B cell (primary cell): ENCODE measurements at regions not wholly inside any gene's neighbourhood (a gene's known extent, or its start where the extent isn't known, plus 50 kb on each side); places are given as distances from the start of the nearest gene placed in this dataset.

Experiments used
- ATAC-seq: fragments of 200-7000 bp; cut with Tn5 transposase; one replicate; pipeline ENCODE4 v1.10.0; 2021; ENCODE audit warnings: low read depth, mild to moderate bottlenecking, moderate number of reproducible peaks, moderate library complexity
- CTCF ChIA-PET: fragments of 350-600 bp; sonication (Branson Sonifier 250); formaldehyde crosslinking; loops from one replicate; lab custom pipeline; 2021; ENCODE audit warnings: antibody characterized with exemption, inconsistent platforms; lab: Charles Lee
- POLR2A ChIA-PET: fragments of 350-600 bp; sonication (Branson Sonifier 250); formaldehyde crosslinking; loops from one replicate; lab custom pipeline; 2021; ENCODE audit warnings: antibody characterized with exemption; lab: Charles Lee
- DNase-seq: peaks from one replicate; pipeline ENCODE4 v3.0.0; 2013
- H2AFZ ChIP-seq: 2 replicates; pipeline ENCODE4 v1.6.1; 2012; ENCODE audit warnings: mild to moderate bottlenecking, low read depth, low read length; ENCODE audit not compliant: insufficient read depth, poor library complexity, severe bottlenecking
- H3K27ac ChIP-seq, 2 donors: 1 replicate in 1 of 2; 2 replicates in 1 of 2; pipeline ENCODE4 v1.5.1; 2012 to 2013; ENCODE audit warnings: low read length in 2 of 2, mild to moderate bottlenecking in 2 of 2, moderate library complexity in 1 of 2
- H3K27me3 ChIP-seq, 4 experiments: fragments of 200-600 bp in 1 of 4; sonication (generic) in 1 of 4; replicated peaks in 1 of 4; 1 replicate in 2 of 4; 2 replicates in 2 of 4; pipeline versions ENCODE4 v1.6.1 to v1.7.0; 2013 to 2016; ENCODE audit warnings: low read length in 3 of 4, mild to moderate bottlenecking in 2 of 4, mixed read lengths in 1 of 4, moderate library complexity in 1 of 4; ENCODE audit not compliant: insufficient read depth in 4 of 4, control insufficient read depth in 3 of 4; ENCODE audit errors: control extremely low read depth in 1 of 4
- H3K36me3 ChIP-seq, 2 experiments: replicated peaks in 1 of 2; 1 replicate in 1 of 2; 2 replicates in 1 of 2; pipeline versions ENCODE4 v1.6.1 to v1.7.1; 2013; ENCODE audit warnings: low read length in 1 of 2; ENCODE audit not compliant: insufficient read depth in 2 of 2, control insufficient read depth in 1 of 2; ENCODE audit errors: control extremely low read depth in 1 of 2, extremely low read depth in 1 of 2
- H3K4me1 ChIP-seq, 2 donors: fragments of 200-600 bp in 1 of 2; sonication (generic) in 1 of 2; 1 replicate in 1 of 2; 2 replicates in 1 of 2; pipeline versions ENCODE4 v1.5.1 to v1.6.1; 2013 to 2017; ENCODE audit warnings: low read length in 2 of 2; ENCODE audit not compliant: control insufficient read depth in 2 of 2, insufficient read depth in 2 of 2
- H3K4me2 ChIP-seq: replicated peaks from 2 replicates; pipeline ENCODE3; 2012; ENCODE audit warnings: mild to moderate bottlenecking, low read depth, low read length; ENCODE audit not compliant: poor library complexity, severe bottlenecking
- H3K4me3 ChIP-seq, 5 experiments: fragments of 200-600 bp in 1 of 5; sonication (generic) in 1 of 5; 1 replicate in 3 of 5; 2 replicates in 2 of 5; pipeline versions ENCODE4 v1.5.1 to v1.7.0; 2011 to 2016; ENCODE audit warnings: low read length in 4 of 5, mild to moderate bottlenecking in 4 of 5, low read depth in 2 of 5, control low read depth in 1 of 5, moderate library complexity in 1 of 5; ENCODE audit not compliant: insufficient read depth in 1 of 5; ENCODE audit errors: control extremely low read depth in 1 of 5, extremely low read depth in 1 of 5
- H3K79me2 ChIP-seq: fragments of 200-600 bp; sonication (generic); one replicate; pipeline ENCODE4 v1.6.0; 2016; ENCODE audit warnings: low read length; ENCODE audit not compliant: control insufficient read depth, insufficient read depth
- H3K9ac ChIP-seq: fragments of 200-600 bp; sonication (generic); 2 replicates; pipeline ENCODE4 v1.6.1; 2017; ENCODE audit warnings: mild to moderate bottlenecking, low read length, moderate library complexity
- H3K9me3 ChIP-seq, 3 donors: one replicate each; pipeline versions ENCODE4 v1.6.1 to v1.7.1; 2013; ENCODE audit warnings: low read length in 2 of 3; ENCODE audit not compliant: control insufficient read depth in 2 of 3, insufficient read depth in 1 of 3; ENCODE audit errors: control extremely low read depth in 1 of 3
- H4K20me1 ChIP-seq: 2 replicates; pipeline ENCODE4 v1.6.0; 2012; ENCODE audit warnings: mild to moderate bottlenecking, low read length; ENCODE audit not compliant: insufficient read depth, control insufficient read depth, poor library complexity, severe bottlenecking
- H3K27ac Mint-ChIP-seq: one replicate; pipeline ENCODE4 v1.8.0; 2021; ENCODE audit warnings: mixed read lengths
- H3K27me3 Mint-ChIP-seq: one replicate; pipeline ENCODE4 v1.8.0; 2021; ENCODE audit warnings: mixed read lengths
- H3K4me1 Mint-ChIP-seq: one replicate; pipeline ENCODE4 v1.8.0; 2021; ENCODE audit warnings: mixed read lengths
- H3K4me3 Mint-ChIP-seq: one replicate; pipeline ENCODE4 v1.8.0; 2021; ENCODE audit warnings: mixed read lengths
- H3K9me3 Mint-ChIP-seq: one replicate; pipeline ENCODE4 v1.8.0; 2022; ENCODE audit warnings: mixed read lengths; ENCODE audit not compliant: insufficient read depth
- EZH2 ChIP-seq: IDR thresholded peaks from 2 replicates; pipeline ENCODE4 v1.6.1; 2012; ENCODE audit warnings: borderline replicate concordance, low read depth, mild to moderate bottlenecking, moderate library complexity, low read length; ENCODE audit not compliant: insufficient read depth, poor library complexity, severe bottlenecking
- WGBS: methylation state at CpG from one replicate; pipeline ENCODE4 v1.1.5; 2013; ENCODE audit warnings: missing lambda C conversion rate; ENCODE audit not compliant: insufficient coverage; 5-methylcytosine and 5-hydroxymethylcytosine counted together
- intact Hi-C: fragments of 100-400 bp; cut with micrococcal nuclease; formaldehyde crosslinking; loops from one replicate; pipeline ENCODE4 v1.10.0; 2022
- TF ChIP-seq, protein P1 (sequence below): fragments of 200-600 bp; IDR thresholded peaks from one replicate; pipeline ENCODE4 v1.8.0; 2022; ENCODE audit warnings: antibody characterized with exemption, mild to moderate bottlenecking

DNA sequence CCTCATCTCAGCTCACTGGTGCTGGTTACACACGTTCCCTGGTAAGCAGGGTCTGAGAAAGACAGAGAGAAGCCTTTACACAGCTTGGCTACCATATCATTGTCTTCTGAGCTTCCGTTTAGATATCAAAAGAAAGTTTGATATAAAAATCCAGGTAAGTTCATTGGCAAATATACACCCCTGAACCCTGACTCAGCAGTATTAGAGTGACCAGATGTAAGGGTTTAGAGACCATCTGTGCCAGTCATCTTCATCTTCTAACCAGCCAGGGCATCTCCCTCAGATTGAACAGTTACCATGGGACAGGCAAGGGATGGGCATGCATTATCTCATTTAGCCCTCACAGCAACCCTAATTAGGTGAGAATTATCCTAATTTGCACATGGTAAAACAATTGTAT lies 232.1 kb downstream of the MED10 start:
- no peak overlapping the region for H3K9ac ChIP-seq
- no peaks in the 10 kb centered on the region for H3K4me1 ChIP-seq
- Mint-ChIP-seq H3K27ac (no peak overlapping the region), H3K4me3 (no peak overlapping the region), H3K4me1 (no peaks in the 10 kb centered on the region), H3K27me3 (peaks cover 17% of the 10 kb centered on the region), H3K9me3 (no peaks in the 10 kb centered on the region)
- CTCF ChIA-PET = no interaction called here
- no peak overlapping the region for H3K4me2 ChIP-seq
- no peaks in the 10 kb centered on the region for H3K36me3 ChIP-seq
- no peak overlapping the region for H3K27ac ChIP-seq
- peaks cover 0 to 5% (median 0%) of the 10 kb centered on the region in 3 donors for H3K9me3 ChIP-seq
- H3K4me3 ChIP-seq = no peak overlapping the region
- POLR2A ChIA-PET = no interaction called here
- H3K27me3 ChIP-seq = peaks cover 0 to 5% (median 2%) of the 10 kb centered on the region in 4 experiments
- no peaks in the 10 kb centered on the region for H3K79me2 ChIP-seq
- ATAC-seq (no peak), DNase-seq (no peak)
- no peak for TF ChIP-seq EZH2
- TF ChIP-seq, protein P1, sequence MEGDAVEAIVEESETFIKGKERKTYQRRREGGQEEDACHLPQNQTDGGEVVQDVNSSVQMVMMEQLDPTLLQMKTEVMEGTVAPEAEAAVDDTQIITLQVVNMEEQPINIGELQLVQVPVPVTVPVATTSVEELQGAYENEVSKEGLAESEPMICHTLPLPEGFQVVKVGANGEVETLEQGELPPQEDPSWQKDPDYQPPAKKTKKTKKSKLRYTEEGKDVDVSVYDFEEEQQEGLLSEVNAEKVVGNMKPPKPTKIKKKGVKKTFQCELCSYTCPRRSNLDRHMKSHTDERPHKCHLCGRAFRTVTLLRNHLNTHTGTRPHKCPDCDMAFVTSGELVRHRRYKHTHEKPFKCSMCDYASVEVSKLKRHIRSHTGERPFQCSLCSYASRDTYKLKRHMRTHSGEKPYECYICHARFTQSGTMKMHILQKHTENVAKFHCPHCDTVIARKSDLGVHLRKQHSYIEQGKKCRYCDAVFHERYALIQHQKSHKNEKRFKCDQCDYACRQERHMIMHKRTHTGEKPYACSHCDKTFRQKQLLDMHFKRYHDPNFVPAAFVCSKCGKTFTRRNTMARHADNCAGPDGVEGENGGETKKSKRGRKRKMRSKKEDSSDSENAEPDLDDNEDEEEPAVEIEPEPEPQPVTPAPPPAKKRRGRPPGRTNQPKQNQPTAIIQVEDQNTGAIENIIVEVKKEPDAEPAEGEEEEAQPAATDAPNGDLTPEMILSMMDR = no peak
- WGBS = no CpG with 5 or more reads among the region's 2 CpGs
- intact Hi-C loops = no loop called here
- H2AFZ ChIP-seq = no peak overlapping the region
- no peaks in the 10 kb centered on the region for H4K20me1 ChIP-seq

DNA sequence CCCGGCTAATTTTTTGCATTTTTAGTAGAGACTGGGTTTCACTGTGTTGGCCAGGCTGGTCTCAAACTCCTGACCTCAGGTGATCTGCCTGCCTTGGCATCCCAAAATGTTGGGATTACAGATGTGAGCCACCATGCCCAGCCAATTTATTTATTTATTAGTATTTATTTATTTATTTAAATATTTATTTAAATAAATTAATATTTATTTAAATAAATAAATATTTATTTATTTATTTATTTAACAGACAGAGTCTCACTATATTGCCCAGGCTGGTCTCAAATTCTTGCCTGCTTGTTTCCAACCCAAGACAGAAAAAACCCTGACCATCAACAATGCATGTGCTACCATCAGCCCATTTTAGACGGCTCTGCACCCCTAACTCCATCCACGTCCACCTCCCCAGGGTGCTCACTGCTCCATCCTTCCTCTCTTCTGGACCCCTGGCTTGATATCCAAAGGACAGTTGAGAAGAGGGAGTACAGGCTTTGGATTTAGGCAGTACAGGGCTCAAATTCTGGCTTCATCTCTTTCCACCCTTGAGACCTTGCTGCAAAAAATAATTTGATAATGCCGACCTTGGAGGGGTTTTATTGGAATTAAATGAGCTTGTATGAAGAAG lies 232.6 kb downstream of the MED10 start:
- no peaks in the 10 kb centered on the region for H3K9me3 Mint-ChIP-seq
- no peak overlapping the region for H3K4me2 ChIP-seq
- no peak for DNase-seq
- no peak for ATAC-seq
- H3K27me3 Mint-ChIP-seq = peaks cover 18% of the 10 kb centered on the region
- no peak for TF ChIP-seq EZH2
- TF ChIP-seq, protein P1 = no peak
- no peak overlapping the region for H3K4me3 ChIP-seq
- POLR2A ChIA-PET = no interaction called here
- no peak overlapping the region for H3K27ac ChIP-seq
- intact Hi-C loops = no loop called here
- H3K9me3 ChIP-seq = peaks cover 0 to 5% (median 0%) of the 10 kb centered on the region in 3 donors
- no peaks in the 10 kb centered on the region for H4K20me1 ChIP-seq
- no peaks in the 10 kb centered on the region for H3K36me3 ChIP-seq
- H3K4me3 Mint-ChIP-seq = no peak overlapping the region
- no peak overlapping the region for H3K27ac Mint-ChIP-seq
- H3K9ac ChIP-seq = no peak overlapping the region
- H3K27me3 ChIP-seq = peaks cover 0 to 5% (median 2%) of the 10 kb centered on the region in 4 experiments
- H2AFZ ChIP-seq = no peak overlapping the region
- no peaks in the 10 kb centered on the region for H3K79me2 ChIP-seq
- H3K4me1 ChIP-seq = no peaks in the 10 kb centered on the region
- no CpG with 5 or more reads among the region's 4 CpGs for WGBS
- CTCF ChIA-PET = no interaction called here
- H3K4me1 Mint-ChIP-seq = no peaks in the 10 kb centered on the region
